Upper lobe of left lung (tissue), 6 donors: ENCODE measurements at regions not wholly inside any gene's neighbourhood (a gene's known extent, or its start where the extent isn't known, plus 50 kb on each side); places are given as distances from the start of the nearest gene placed in this dataset.

Experiments
- ATAC-seq, 2 donors: fragments of 200-7000 bp; cut with Tn5 transposase; one replicate each; pipeline ENCODE4 v1.9.1; 2022; ENCODE audit warnings: mild to moderate bottlenecking in 2 of 2, moderate library complexity in 2 of 2; ENCODE audit not compliant: low FRiP score in 2 of 2
- DNase-seq, 2 donors: peaks; one replicate each; pipeline ENCODE4 v3.0.0-alpha.2; 2019 to 2020
- H3K27ac ChIP-seq, 4 donors: fragments of 200-600 bp; sonication (generic); one replicate each; pipeline ENCODE4 v1.5.1; 2016 to 2019
- H3K27me3 ChIP-seq, 4 donors: fragments of 200-600 bp; sonication (generic); one replicate each; pipeline ENCODE4 v1.5.1; 2017 to 2019
- H3K36me3 ChIP-seq, 4 donors: fragments of 200-600 bp; sonication (generic); one replicate each; pipeline ENCODE4 v1.5.1; 2016 to 2019
- H3K4me1 ChIP-seq, 4 donors: fragments of 200-600 bp; sonication (generic); one replicate each; pipeline ENCODE4 v1.5.1; 2018 to 2019
- H3K4me3 ChIP-seq, 4 donors: fragments of 200-600 bp; sonication (generic); one replicate each; pipeline ENCODE4 v1.5.1; 2017 to 2019; ENCODE audit warnings: mild to moderate bottlenecking in 2 of 4, moderate library complexity in 1 of 4
- H3K9me3 ChIP-seq, 4 donors: fragments of 200-600 bp; sonication (generic); one replicate each; pipeline ENCODE4 v1.5.1; 2018 to 2019
- CTCF ChIP-seq, 6 experiments: fragments of 450-650 bp in 4 of 6; fragments of 200-600 bp in 2 of 6; sonication (generic) in 2 of 6; IDR thresholded peaks; one replicate each; pipeline ENCODE4 v1.5.1; 2016 to 2019; ENCODE audit warnings: antibody characterized with exemption in 6 of 6
- EP300 ChIP-seq, 4 donors: sonication (generic); formaldehyde crosslinking; IDR thresholded peaks; one replicate each; pipeline ENCODE4 v1.5.1; 2017; ENCODE audit warnings: antibody characterized with exemption in 4 of 4, control low read depth in 2 of 4
- POLR2A ChIP-seq, 4 donors: fragments of 450-650 bp; IDR thresholded peaks; one replicate each; pipeline ENCODE4 v1.5.1; 2016 to 2017; ENCODE audit warnings: antibody characterized with exemption in 4 of 4, mild to moderate bottlenecking in 2 of 4
- POLR2AphosphoS5 ChIP-seq, 2 donors: sonication (generic); formaldehyde crosslinking; IDR thresholded peaks; one replicate each; pipeline ENCODE4 v1.5.1; 2017; ENCODE audit warnings: antibody characterized with exemption in 2 of 2
- WGBS, 2 donors: methylation state at CpG; one replicate each; pipeline ENCODE4 v1.1.5; 2017 to 2018; 5-methylcytosine and 5-hydroxymethylcytosine counted together
- donor health status: DM: no; HTN: no; CAD: no; lungs with moderate emphysema.
- donor health status: DM: no; HTN: yes; CAD: no; lungs with severe emphysema.

- TF ChIP-seq CTCF (IDR thresholded peaks at IDR 0.05) (no peak), EP300 (IDR thresholded peaks at IDR 0.05) (no peak), POLR2AphosphoS5 (IDR thresholded peaks at IDR 0.05) (no peak)
- WGBS, 2 donors: 40 to 46% methylated on average over 12 of the region's 12 CpGs
- Histone ChIP-seq H3K36me3 (no peaks in the 10 kb centered on the region), H3K4me1 (peaks cover 2 to 23% (median 9%) of the 10 kb centered on the region in 4 donors), H3K4me3 (no peak overlapping the region), H3K27me3 (no peaks in the 10 kb centered on the region), H3K9me3 (no peaks in the 10 kb centered on the region), H3K27ac (peak overlapping the region in 1 of 4 donors; percentile 49)
- peak; percentile 34 to 45 for ATAC-seq
- DNase-seq: peak in 1 of 2 donors; percentile 25
Measured at GRCh38 chr9:82597241-82598203, 465.4 kb downstream of the RASEF start.

GRCh38 chr9:82598241-82599039 is 464.5 kb downstream of the RASEF start:
- WGBS, 2 donors: 54 to 64% methylated on average over 6 of the region's 6 CpGs
- Histone ChIP-seq H3K4me3 (no peak overlapping the region), H3K27ac (peak overlapping the region in 1 of 4 donors; percentile 49), H3K27me3 (no peaks in the 10 kb centered on the region), H3K36me3 (no peaks in the 10 kb centered on the region), H3K4me1 (peaks cover 2 to 23% (median 9%) of the 10 kb centered on the region in 4 donors), H3K9me3 (no peaks in the 10 kb centered on the region)
- no peak for DNase-seq
- no peak for TF ChIP-seq POLR2AphosphoS5 (IDR thresholded peaks at IDR 0.05)
- no peak for TF ChIP-seq EP300 (IDR thresholded peaks at IDR 0.05)
- no peak for TF ChIP-seq CTCF (IDR thresholded peaks at IDR 0.05)
- no peak for TF ChIP-seq POLR2A (IDR thresholded peaks at IDR 0.05)
- ATAC-seq: no peak

- no peak for TF ChIP-seq CTCF (IDR thresholded peaks at IDR 0.05)
- no peaks in the 10 kb centered on the region for H3K36me3 ChIP-seq
- no peak for DNase-seq
- H3K9me3 ChIP-seq: no peaks in the 10 kb centered on the region
- peaks cover 2 to 23% (median 9%) of the 10 kb centered on the region in 4 donors for H3K4me1 ChIP-seq
- H3K27ac ChIP-seq: no peak overlapping the region
- no peak for ATAC-seq
- WGBS, 2 donors: 62 to 69% methylated on average over 2 of the region's 2 CpGs
- H3K4me3 ChIP-seq: no peak overlapping the region
- no peaks in the 10 kb centered on the region for H3K27me3 ChIP-seq
Measured at GRCh38 chr9:82599336-82599949, 463.5 kb downstream of the RASEF start.

- Histone ChIP-seq H3K27ac (no peak overlapping the region), H3K36me3 (no peaks in the 10 kb centered on the region), H3K4me1 (peaks cover 8 to 33% (median 11%) of the 10 kb centered on the region in 4 donors), H3K4me3 (no peak overlapping the region), H3K9me3 (no peaks in the 10 kb centered on the region), H3K27me3 (no peaks in the 10 kb centered on the region)
- 84% methylated on average over 9 to 10 of the region's 10 CpGs for WGBS, 2 donors
- DNase-seq (no peak), ATAC-seq (no peak)
- TF ChIP-seq POLR2A (IDR thresholded peaks at IDR 0.05): no peak
Measured at GRCh38 chr9:82600536-82601292, 462.2 kb downstream of the RASEF start.
